ENCODE measurements at regions not wholly inside any gene's neighbourhood (a gene's known extent, or its start where the extent isn't known, plus 50 kb on each side); places are given as distances from the start of the nearest gene placed in this dataset.

GRCh38 chr6:148146717-148147462 lies 195.7 kb upstream of the SASH1 start:
- no peak for DNase-seq (ENCODE audit: extremely low read depth in 1 of 11, low read depth in 9 of 11, low spot score in 4 of 11)

GRCh38 chr6:148147463-148147830 lies 195.2 kb upstream of the SASH1 start:
- no peak for DNase-seq (ENCODE audit: extremely low read depth in 1 of 11, low read depth in 9 of 11, low spot score in 4 of 11)

GRCh38 chr6:148151896-148152643 lies 190.6 kb upstream of the SASH1 start:
- no peak for DNase-seq (ENCODE audit: extremely low read depth in 1 of 11, low read depth in 9 of 11, low spot score in 4 of 11)

- no peak for DNase-seq (ENCODE audit: extremely low read depth in 1 of 11, low read depth in 9 of 11, low spot score in 4 of 11)
These were observed 188.0 kb upstream of the SASH1 start for GRCh38 chr6:148154668-148155067.

GRCh38 chr6:148155293-148155692 lies 187.3 kb upstream of the SASH1 start:
- no peak for DNase-seq (ENCODE audit: extremely low read depth in 1 of 11, low read depth in 9 of 11, low spot score in 4 of 11)

- DNase-seq (ENCODE audit: extremely low read depth in 1 of 11, low read depth in 9 of 11, low spot score in 4 of 11), result no peak
These were observed 184.8 kb upstream of the SASH1 start for GRCh38 chr6:148157841-148158240.

- DNase-seq (ENCODE audit: extremely low read depth in 1 of 11, low read depth in 9 of 11, low spot score in 4 of 11), result no peak
These were observed 178.0 kb upstream of the SASH1 start for GRCh38 chr6:148164645-148165044.

- DNase-seq (ENCODE audit: extremely low read depth in 1 of 11, low read depth in 9 of 11, low spot score in 4 of 11), result peak in 10 of 11 donors; percentile 23 to 67 (median 46)
These were observed 176.2 kb upstream of the SASH1 start for GRCh38 chr6:148166339-148166968.

- no peak for DNase-seq (ENCODE audit: extremely low read depth in 1 of 11, low read depth in 9 of 11, low spot score in 4 of 11)
These were observed 172.9 kb upstream of the SASH1 start for GRCh38 chr6:148169706-148170105.

GRCh38 chr6:148170286-148170685 lies 172.4 kb upstream of the SASH1 start:
- no peak for DNase-seq (ENCODE audit: extremely low read depth in 1 of 11, low read depth in 9 of 11, low spot score in 4 of 11)

- DNase-seq (ENCODE audit: extremely low read depth in 1 of 11, low read depth in 9 of 11, low spot score in 4 of 11), result no peak
These were observed 169.1 kb upstream of the SASH1 start for GRCh38 chr6:148173548-148173947.

- DNase-seq (ENCODE audit: extremely low read depth in 1 of 11, low read depth in 9 of 11, low spot score in 4 of 11), result no peak
These were observed 167.0 kb upstream of the SASH1 start for GRCh38 chr6:148175550-148176188.

GRCh38 chr6:148177589-148178233 lies 164.9 kb upstream of the SASH1 start:
- peak in 1 of 11 donors; percentile 24 for DNase-seq (ENCODE audit: extremely low read depth in 1 of 11, low read depth in 9 of 11, low spot score in 4 of 11)

- DNase-seq (ENCODE audit: extremely low read depth in 1 of 11, low read depth in 9 of 11, low spot score in 4 of 11), result no peak
These were observed 162.9 kb upstream of the SASH1 start for GRCh38 chr6:148179786-148180185.

- DNase-seq (ENCODE audit: extremely low read depth in 1 of 11, low read depth in 9 of 11, low spot score in 4 of 11), result no peak
These were observed 160.3 kb upstream of the SASH1 start for GRCh38 chr6:148182378-148182777.

- DNase-seq (ENCODE audit: extremely low read depth in 1 of 11, low read depth in 9 of 11, low spot score in 4 of 11), result no peak
These were observed 158.9 kb upstream of the SASH1 start for GRCh38 chr6:148183776-148184175.

- no peak for DNase-seq (ENCODE audit: extremely low read depth in 1 of 11, low read depth in 9 of 11, low spot score in 4 of 11)
These were observed 155.7 kb upstream of the SASH1 start for GRCh38 chr6:148186916-148187315.

GRCh38 chr6:148192310-148192709 lies 150.3 kb upstream of the SASH1 start:
- no peak for DNase-seq (ENCODE audit: extremely low read depth in 1 of 11, low read depth in 9 of 11, low spot score in 4 of 11)

- DNase-seq (ENCODE audit: extremely low read depth in 1 of 11, low read depth in 9 of 11, low spot score in 4 of 11), result peak in 5 of 11 donors; percentile 13 to 35 (median 18)
These were observed 149.5 kb upstream of the SASH1 start for GRCh38 chr6:148193063-148193680.

Data from renal cortex interstitium (tissue), 11 donors.